GM10266 (cell line): ENCODE measurements at regions not wholly inside any gene's neighbourhood (a gene's known extent, or its start where the extent isn't known, plus 50 kb on each side); places are given as distances from the start of the nearest gene placed in this dataset.

Source experiments
- DNase-seq: peaks from one replicate; pipeline ENCODE4 v3.0.0; 2012; ENCODE audit errors: extremely low spot score
- TF ChIP-seq, protein P1 (sequence below): IDR thresholded peaks from 2 replicates; pipeline ENCODE4 v1.5.1; 2012; ENCODE audit warnings: mild to moderate bottlenecking, low read depth; ENCODE audit not compliant: control insufficient read depth, insufficient read depth; ENCODE audit errors: missing control alignments

- TF ChIP-seq, protein P1, sequence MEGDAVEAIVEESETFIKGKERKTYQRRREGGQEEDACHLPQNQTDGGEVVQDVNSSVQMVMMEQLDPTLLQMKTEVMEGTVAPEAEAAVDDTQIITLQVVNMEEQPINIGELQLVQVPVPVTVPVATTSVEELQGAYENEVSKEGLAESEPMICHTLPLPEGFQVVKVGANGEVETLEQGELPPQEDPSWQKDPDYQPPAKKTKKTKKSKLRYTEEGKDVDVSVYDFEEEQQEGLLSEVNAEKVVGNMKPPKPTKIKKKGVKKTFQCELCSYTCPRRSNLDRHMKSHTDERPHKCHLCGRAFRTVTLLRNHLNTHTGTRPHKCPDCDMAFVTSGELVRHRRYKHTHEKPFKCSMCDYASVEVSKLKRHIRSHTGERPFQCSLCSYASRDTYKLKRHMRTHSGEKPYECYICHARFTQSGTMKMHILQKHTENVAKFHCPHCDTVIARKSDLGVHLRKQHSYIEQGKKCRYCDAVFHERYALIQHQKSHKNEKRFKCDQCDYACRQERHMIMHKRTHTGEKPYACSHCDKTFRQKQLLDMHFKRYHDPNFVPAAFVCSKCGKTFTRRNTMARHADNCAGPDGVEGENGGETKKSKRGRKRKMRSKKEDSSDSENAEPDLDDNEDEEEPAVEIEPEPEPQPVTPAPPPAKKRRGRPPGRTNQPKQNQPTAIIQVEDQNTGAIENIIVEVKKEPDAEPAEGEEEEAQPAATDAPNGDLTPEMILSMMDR: no peak
- DNase-seq: no peak
These were observed 1484.9 kb downstream of the BRD1 start for GRCh38 chr22:48342732-48343131.

DNA sequence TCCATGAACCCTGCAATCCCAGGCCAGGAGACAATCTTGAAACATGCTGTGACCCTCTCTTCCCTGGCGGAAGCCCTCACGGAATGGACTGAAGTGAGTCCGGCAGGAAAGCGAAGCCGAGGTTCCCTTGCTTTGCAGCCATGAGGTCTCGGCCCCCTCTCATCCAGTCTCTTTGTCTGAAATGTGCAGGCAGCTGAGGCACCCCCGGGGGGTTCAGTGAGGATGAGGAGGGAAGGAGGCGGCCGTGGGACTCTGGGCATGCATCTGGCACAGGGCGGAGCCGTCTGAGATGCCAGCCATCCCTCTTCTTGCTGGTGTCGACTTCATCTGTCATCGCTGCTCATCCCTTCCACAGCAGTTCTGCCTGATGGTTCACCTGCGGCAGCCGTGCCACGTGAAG is 1485.7 kb downstream of the BRD1 start:
- TF ChIP-seq, protein P1: no peak
- DNase-seq: no peak

DNA sequence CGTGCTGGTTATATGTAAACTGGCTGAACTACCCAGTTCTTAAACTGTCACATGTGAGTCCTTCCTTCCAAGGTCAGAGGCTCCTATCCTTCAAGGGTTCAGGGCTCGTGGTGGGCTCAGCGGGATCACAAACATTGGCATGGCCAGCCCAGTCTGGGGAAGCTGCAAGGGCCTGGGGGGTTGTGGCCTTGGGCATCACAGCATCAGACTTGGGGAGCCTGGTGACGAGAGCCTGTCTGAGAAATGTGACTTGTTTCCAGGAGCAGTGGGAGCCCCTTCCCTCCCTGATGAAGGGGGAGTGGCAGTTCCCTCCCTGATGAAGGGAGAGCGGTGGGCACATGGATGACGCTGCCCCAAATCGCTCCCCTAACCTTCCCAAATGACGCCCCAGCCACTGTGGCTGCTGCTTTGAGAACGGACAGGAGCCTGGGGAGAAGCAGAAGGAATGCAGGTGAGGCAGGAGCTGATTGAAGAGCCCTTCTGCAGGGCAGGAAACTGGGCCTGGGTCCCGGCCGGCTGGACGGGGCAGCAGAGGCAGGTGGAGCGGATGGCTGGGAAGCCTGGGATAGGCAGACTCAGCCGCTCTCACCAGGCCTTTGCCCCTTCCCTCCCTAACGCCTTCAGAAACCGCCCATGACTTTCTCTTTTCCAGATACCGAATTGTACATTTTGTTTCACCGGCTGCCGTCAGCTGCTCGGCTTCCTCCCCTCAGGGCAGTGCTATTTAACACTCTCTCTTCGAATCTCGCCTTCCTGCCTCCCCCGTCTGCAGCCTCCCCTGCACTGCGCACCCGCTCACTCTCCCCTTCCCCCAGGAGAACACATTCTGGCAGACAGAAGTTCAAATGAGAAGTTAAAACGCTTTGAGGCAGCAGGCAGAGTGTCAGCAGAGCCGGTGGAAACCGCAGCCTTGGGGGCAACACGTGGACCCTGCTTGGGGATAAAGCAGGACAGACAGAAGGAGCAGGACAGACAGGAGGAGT is 1486.7 kb downstream of the BRD1 start:
- DNase-seq: no peak

GRCh38 chr22:48340191-48340590 is 1487.5 kb downstream of the BRD1 start:
- DNase-seq: no peak
- TF ChIP-seq, protein P1: no peak

More for the DNA sequence above, 1486.7 kb downstream of the BRD1 start:
- TF ChIP-seq, protein P1: no peak

GRCh38 chr22:48338793-48339705 is 1488.6 kb downstream of the BRD1 start:
- TF ChIP-seq, protein P1: no peak

DNA sequence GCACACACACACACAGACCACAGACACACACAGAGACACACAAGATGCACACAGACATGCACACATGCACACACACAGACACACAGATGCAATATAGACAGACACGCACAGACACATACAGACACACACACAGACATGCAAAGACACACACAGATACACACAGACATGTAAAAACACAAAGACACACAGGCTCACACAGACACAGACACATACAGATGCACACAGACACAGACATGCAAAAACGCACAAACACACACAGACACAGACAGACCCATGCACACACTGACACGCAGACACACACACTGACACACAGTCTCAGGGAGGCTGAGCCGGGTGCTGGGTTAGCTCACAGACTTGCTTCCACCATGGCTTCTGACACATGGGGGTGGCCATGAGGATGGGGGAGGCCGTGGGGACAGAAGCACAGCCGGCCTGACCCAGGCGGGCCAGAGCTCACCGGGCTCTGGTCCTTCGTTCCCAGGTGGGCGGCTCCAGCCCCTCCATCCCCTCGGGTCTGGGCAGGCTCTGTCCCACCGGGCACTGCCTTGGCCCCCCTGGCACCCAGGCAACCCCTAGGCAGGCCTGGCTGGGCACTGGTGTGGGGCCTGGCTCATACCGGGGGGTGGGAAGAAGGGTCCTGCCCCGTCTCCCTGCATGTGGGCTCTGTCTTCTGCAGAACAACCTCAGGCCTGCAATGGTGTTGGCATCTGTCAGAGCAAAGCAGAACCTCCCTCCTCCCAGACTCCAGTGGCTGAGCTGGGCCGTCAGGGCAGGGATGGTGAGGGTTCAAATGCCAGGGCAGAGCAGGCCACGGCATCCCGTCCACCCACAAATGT is 1489.5 kb downstream of the BRD1 start:
- no peak for DNase-seq
- TF ChIP-seq, protein P1: no peak

More at GRCh38 chr22:48338793-48339705, 1488.6 kb downstream of the BRD1 start:
- no peak for DNase-seq
